22Rv1 (cell line): ENCODE measurements at regions not wholly inside any gene's neighbourhood (a gene's known extent, or its start where the extent isn't known, plus 50 kb on each side); places are given as distances from the start of the nearest gene placed in this dataset.

Source experiments
- H3K27ac ChIP-seq: fragments of 450-650 bp; 2 replicates; pipeline ENCODE4 v1.5.1; 2017
- ZFX ChIP-seq: fragments of 450-650 bp; IDR thresholded peaks from 2 replicates; pipeline ENCODE4 v1.6.1; 2017; ENCODE audit warnings: antibody characterized with exemption, borderline replicate concordance
- TF ChIP-seq, protein P1 (sequence below): fragments of 450-650 bp; IDR thresholded peaks from 2 replicates; pipeline ENCODE4 v1.5.1; 2017; ENCODE audit warnings: mild to moderate bottlenecking

DNA sequence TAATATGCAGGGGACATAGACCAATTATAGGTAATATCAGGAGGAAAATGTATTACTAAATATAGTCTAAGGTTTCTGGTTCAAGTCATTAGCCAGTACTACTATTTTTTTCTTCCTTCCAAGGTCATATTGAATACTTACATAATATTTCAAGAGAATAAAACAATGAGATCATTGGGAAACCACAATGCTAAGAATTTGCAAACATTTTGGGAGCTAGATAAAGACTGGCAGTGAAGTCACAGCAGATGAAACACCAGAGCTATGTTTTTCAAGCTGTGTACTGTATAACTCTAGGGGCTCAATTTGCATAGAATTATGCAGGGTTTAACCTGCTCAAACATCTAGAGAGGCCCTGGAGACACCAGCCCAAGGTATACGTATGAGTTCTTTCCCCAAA is 80.5 kb upstream of the KCNH7 start:
- no peak for TF ChIP-seq ZFX
- TF ChIP-seq, protein P1, sequence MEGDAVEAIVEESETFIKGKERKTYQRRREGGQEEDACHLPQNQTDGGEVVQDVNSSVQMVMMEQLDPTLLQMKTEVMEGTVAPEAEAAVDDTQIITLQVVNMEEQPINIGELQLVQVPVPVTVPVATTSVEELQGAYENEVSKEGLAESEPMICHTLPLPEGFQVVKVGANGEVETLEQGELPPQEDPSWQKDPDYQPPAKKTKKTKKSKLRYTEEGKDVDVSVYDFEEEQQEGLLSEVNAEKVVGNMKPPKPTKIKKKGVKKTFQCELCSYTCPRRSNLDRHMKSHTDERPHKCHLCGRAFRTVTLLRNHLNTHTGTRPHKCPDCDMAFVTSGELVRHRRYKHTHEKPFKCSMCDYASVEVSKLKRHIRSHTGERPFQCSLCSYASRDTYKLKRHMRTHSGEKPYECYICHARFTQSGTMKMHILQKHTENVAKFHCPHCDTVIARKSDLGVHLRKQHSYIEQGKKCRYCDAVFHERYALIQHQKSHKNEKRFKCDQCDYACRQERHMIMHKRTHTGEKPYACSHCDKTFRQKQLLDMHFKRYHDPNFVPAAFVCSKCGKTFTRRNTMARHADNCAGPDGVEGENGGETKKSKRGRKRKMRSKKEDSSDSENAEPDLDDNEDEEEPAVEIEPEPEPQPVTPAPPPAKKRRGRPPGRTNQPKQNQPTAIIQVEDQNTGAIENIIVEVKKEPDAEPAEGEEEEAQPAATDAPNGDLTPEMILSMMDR = no peak

DNA sequence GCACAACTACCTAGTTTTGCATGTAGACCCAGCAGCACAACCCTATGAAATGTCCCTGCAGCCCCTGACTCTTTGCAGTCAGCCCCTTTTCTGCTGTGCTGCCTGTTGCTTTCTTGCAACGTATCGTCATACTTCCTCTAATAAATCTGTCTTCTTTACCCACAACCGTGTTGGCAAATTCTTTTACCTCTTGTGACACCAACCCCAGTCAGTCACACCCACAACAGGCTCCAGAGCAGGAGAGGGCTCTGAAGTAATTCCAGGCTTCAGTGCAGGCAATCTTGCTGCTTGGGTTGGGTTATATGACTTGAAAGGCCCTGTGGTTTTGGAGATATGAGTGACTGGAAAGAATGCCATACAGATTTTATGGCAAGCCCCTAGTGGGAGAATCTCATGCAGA is 79.1 kb upstream of the KCNH7 start:
- TF ChIP-seq ZFX = no peak
- TF ChIP-seq, protein P1 = no peak

More for the DNA sequence above, 80.5 kb upstream of the KCNH7 start:
- H3K27ac ChIP-seq = no peak overlapping the region

DNA sequence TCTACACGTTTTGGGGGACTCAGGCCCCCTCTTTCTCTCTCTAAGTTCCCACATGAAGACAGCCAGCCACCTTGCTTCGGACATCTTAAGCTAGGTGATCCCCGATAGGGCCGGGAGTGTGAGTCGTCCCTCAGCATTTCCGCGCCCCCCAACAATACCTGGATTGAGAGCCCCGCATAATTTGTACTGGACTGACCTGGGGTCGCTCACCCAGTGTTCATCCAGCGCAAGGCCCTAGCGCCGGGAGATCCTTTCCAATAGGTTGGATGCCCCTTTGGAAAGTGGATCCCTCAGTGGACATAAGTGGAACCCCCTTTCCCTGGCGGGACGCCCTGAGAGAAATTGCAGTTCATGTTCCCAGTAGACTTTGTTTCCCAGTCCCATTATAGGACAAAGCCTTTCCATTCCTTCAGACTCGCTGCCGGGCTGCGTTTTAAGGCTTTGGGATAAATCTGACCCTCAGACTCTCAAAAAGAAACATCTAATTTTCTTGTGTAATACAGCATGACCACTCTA is 77.8 kb upstream of the KCNH7 start:
- H3K27ac ChIP-seq = no peak overlapping the region
- no peak for TF ChIP-seq ZFX
- TF ChIP-seq, protein P1 = no peak

More for the DNA sequence above, 79.1 kb upstream of the KCNH7 start:
- no peak overlapping the region for H3K27ac ChIP-seq

DNA sequence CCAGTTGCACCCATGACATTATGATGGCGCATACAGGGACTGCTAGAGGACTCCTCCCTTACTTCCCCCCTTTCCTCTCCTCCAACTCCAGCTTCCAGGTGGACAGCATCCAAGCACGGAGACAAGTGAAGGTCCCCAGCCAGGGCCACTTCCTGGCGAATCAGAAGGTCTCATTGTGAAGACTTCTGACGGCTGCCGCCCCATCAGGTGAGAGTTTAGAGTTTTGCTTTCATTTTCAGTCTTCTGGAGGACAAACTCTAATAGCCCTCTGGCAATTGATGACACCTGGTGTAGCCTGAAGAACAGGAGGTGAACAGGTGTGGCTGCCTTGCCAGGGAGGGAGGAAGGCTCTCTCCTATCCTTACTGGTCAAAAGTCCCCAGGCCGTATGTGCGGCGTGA is 77.3 kb upstream of the KCNH7 start:
- TF ChIP-seq, protein P1 = no peak
- TF ChIP-seq ZFX = no peak
- no peak overlapping the region for H3K27ac ChIP-seq

DNA sequence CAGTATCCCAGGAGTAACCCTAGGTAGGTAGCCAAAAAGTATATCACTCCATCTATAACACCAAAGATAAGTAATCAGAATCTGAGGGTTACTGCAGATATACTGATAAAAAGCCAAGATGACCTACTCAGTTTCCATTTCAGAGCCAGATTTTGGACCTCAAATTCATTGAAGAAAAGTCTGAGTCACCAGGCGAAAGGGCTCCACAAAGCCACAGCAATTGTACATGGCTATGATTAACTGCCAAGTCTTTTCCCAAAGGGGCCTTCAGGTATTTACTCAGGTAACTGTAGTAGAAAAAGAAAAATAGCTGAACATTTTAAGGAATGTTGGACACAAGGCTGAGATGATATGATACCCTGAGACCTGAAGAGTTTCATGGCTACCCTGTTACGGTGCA is 75.6 kb upstream of the KCNH7 start:
- H3K27ac ChIP-seq = no peak overlapping the region
- TF ChIP-seq, protein P1 = no peak
- TF ChIP-seq ZFX = no peak

DNA sequence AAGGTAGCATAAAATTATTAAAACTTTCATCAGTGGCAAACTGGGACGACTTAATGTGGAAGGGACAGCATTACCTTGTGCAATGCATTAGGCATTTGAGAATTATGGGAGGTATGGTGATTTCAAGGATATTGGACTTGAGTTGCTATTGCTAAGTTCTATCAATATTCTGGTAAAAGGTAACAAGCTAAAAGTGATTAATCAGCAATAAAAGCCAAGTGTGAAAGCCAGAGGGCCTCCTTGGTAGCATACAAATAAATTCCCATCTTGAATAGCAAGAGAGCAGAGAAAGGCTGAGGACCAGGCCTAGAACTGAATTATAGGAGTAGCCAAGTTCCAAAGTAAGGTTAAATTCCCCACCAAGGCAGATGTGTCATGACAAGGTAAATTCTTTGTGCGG is 74.2 kb upstream of the KCNH7 start:
- no peak overlapping the region for H3K27ac ChIP-seq
- no peak for TF ChIP-seq ZFX

DNA sequence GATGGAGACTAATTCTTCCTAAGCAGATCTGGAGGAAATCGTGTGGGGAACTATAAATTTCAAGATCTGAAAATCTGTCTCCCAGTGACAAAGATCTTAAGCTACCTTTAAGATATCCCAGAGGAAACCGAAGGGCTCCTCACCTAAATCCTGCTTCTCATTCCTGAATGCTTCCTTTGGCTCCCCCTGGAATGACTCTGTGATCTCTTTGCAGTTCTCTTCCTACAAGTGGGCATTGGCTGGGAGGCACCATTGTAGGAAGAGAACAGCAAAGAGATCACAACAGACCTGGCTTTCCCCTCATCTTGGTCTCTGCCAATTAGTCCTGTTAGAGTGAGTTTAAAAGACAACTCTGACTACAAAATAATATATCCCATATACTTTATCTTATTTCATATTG is 70.0 kb upstream of the KCNH7 start:
- H3K27ac ChIP-seq = no peak overlapping the region

More for the DNA sequence above, 70.0 kb upstream of the KCNH7 start:
- no peak for TF ChIP-seq ZFX
- TF ChIP-seq, protein P1 = no peak
